Endothelial cell of umbilical vein (primary cell): ENCODE measurements at regions not wholly inside any gene's neighbourhood (a gene's known extent, or its start where the extent isn't known, plus 50 kb on each side); places are given as distances from the start of the nearest gene placed in this dataset.

ENCODE experiments used
- BruUV-seq: library from RNA; stranded (reverse); fragments of 400-500 nt; replicated peaks from 2 replicates; lab custom pipeline; 2021; lab: Mats Ljungman, UMichigan
- CTCF ChIA-PET: fragments of 300-600, 350-600 bp; sonication (Branson Sonifier 250); formaldehyde crosslinking; loops from one replicate; lab custom pipeline; 2021; ENCODE audit warnings: antibody characterized with exemption, inconsistent platforms; lab: Charles Lee
- POLR2A ChIA-PET: fragments of 300-600, 350-600 bp; sonication (Branson Sonifier 250); formaldehyde crosslinking; loops from one replicate; lab custom pipeline; 2021; ENCODE audit warnings: antibody characterized with exemption, inconsistent platforms; lab: Charles Lee
- DNase-seq: peaks from one replicate; pipeline ENCODE4 v3.0.0-alpha.2; 2011; ENCODE audit warnings: low read depth, low spot score
- FAIRE-seq: peaks from 2 replicates; lab custom pipeline; 2011; peaks lifted over from hg19 to GRCh38; lab: Jason Lieb, UNC
- H2AFZ ChIP-seq: 2 replicates; pipeline ENCODE4 v1.6.0; 2012; ENCODE audit warnings: low read depth, low read length, control low read depth, inconsistent platforms
- H3K27ac ChIP-seq: 2 replicates; pipeline ENCODE4 v1.5.1; 2011; ENCODE audit warnings: low read depth, mild to moderate bottlenecking, control low read depth, low read length, moderate library complexity; ENCODE audit not compliant: insufficient read depth
- H3K27me3 ChIP-seq, 2 experiments: 2 replicates each; pipeline versions ENCODE4 v1.6.0 to v1.6.1; 2011; ENCODE audit warnings: low read length in 2 of 2, mixed read lengths in 1 of 2; ENCODE audit not compliant: control insufficient read depth in 2 of 2, insufficient read depth in 2 of 2
- H3K36me3 ChIP-seq, 2 experiments: 2 replicates in 1 of 2; 3 replicates in 1 of 2; pipeline ENCODE4 v1.5.1; 2011; ENCODE audit warnings: low read length in 2 of 2, mild to moderate bottlenecking in 1 of 2, moderate library complexity in 1 of 2; ENCODE audit not compliant: control insufficient read depth in 2 of 2, insufficient read depth in 2 of 2; ENCODE audit errors: extremely low read depth in 1 of 2
- H3K4me1 ChIP-seq: 3 replicates; pipeline ENCODE4 v1.5.1; 2011; ENCODE audit warnings: mild to moderate bottlenecking, low read length; ENCODE audit not compliant: control insufficient read depth, insufficient read depth; ENCODE audit errors: extremely low read depth
- H3K4me2 ChIP-seq: 2 replicates; pipeline ENCODE4 v1.6.1; 2011; ENCODE audit warnings: low read length, control low read depth, mixed read lengths; ENCODE audit not compliant: insufficient read depth
- H3K4me3 ChIP-seq, 3 experiments: fragments of 200-600 bp in 1 of 3; sonication (generic), shearing (Covaris generic) in 1 of 3; replicated peaks in 1 of 3; 2 replicates each; pipeline ENCODE4 v1.5.1; 2011 to 2016; ENCODE audit warnings: control low read depth in 3 of 3, low read length in 3 of 3, mild to moderate bottlenecking in 2 of 3, inconsistent platforms in 1 of 3, low read depth in 1 of 3, moderate library complexity in 1 of 3; ENCODE audit not compliant: insufficient read depth in 1 of 3
- H3K79me2 ChIP-seq: 2 replicates; pipeline ENCODE4 v1.6.0; 2012; ENCODE audit warnings: low read length, inconsistent platforms; ENCODE audit not compliant: control insufficient read depth, insufficient read depth
- H3K9ac ChIP-seq: replicated peaks from 2 replicates; pipeline ENCODE3; 2011; ENCODE audit warnings: low read length, control low read depth; ENCODE audit not compliant: insufficient read depth; ENCODE audit errors: extremely low read depth
- H3K9me1 ChIP-seq: replicated peaks from 3 replicates; pipeline ENCODE4 v1.6.0; 2011; ENCODE audit warnings: mild to moderate bottlenecking, low read length; ENCODE audit not compliant: control insufficient read depth, insufficient read depth; ENCODE audit errors: extremely low read depth
- H3K9me3 ChIP-seq: replicated peaks from 2 replicates; pipeline ENCODE4 v1.5.1; 2012; ENCODE audit warnings: low read length, inconsistent platforms; ENCODE audit not compliant: control insufficient read depth, insufficient read depth
- H4K20me1 ChIP-seq: replicated peaks from 2 replicates; pipeline ENCODE3; 2011; ENCODE audit warnings: mild to moderate bottlenecking, low read length; ENCODE audit not compliant: control insufficient read depth, insufficient read depth; ENCODE audit errors: extremely low read depth
- EZH2 ChIP-seq: IDR thresholded peaks from 2 replicates; pipeline ENCODE4 v1.6.1; 2012; ENCODE audit warnings: borderline replicate concordance, low read depth, mild to moderate bottlenecking, moderate library complexity, low read length, inconsistent platforms; ENCODE audit not compliant: severe bottlenecking
- FOS ChIP-seq: IDR thresholded peaks from 2 replicates; pipeline ENCODE4 v1.6.1; 2011; ENCODE audit warnings: mild to moderate bottlenecking, low read length, moderate library complexity, borderline replicate concordance; ENCODE audit not compliant: insufficient read depth
- GATA2 ChIP-seq: IDR thresholded peaks from 2 replicates; pipeline ENCODE4 v1.7.0; 2011; ENCODE audit warnings: low read depth, mild to moderate bottlenecking, moderate library complexity, mixed read lengths, low read length; ENCODE audit not compliant: insufficient read length, insufficient read depth
- JUN ChIP-seq: IDR thresholded peaks from 2 replicates; pipeline ENCODE4 v1.6.1; 2011; ENCODE audit warnings: borderline replicate concordance, low read depth; ENCODE audit not compliant: insufficient read length, insufficient read depth
- MYC ChIP-seq: IDR thresholded peaks from one replicate; pipeline ENCODE4 v1.6.1; 2011; ENCODE audit warnings: mild to moderate bottlenecking, low read depth, low read length
- POLR2A ChIP-seq: IDR thresholded peaks from 2 replicates; pipeline ENCODE4 v1.6.1; 2012; ENCODE audit warnings: low read depth, mild to moderate bottlenecking, control low read depth, low read length
- POLR2AphosphoS5 ChIP-seq: IDR thresholded peaks from 2 replicates; pipeline ENCODE4 v1.6.1; 2012; ENCODE audit warnings: low read depth, mild to moderate bottlenecking, control low read depth, low read length, moderate library complexity; ENCODE audit not compliant: insufficient read depth
- dilution Hi-C: fragments of 300-500 bp; cut with MboI; formaldehyde crosslinking; loops from one replicate; pipeline ENCODE4 v1.15.0; 2019; ENCODE audit warnings: low sequenced_read_pairs; ENCODE audit not compliant: extremely low pct_ligation_motif_present
- intact Hi-C: fragments of 100-400 bp; cut with micrococcal nuclease; formaldehyde crosslinking; loops from one replicate; pipeline ENCODE4 v1.10.0; 2022
- TF ChIP-seq, protein P1 (sequence below): IDR thresholded peaks from 2 replicates; pipeline ENCODE4 v1.6.1; 2011; ENCODE audit not compliant: insufficient read depth, insufficient read length
- TF ChIP-seq, protein P2 (sequence below), 2 donors: IDR thresholded peaks; 1 replicate in 1 of 2; 2 replicates in 1 of 2; pipeline ENCODE4 v1.5.1; 2011; ENCODE audit warnings: low read length in 2 of 2, mild to moderate bottlenecking in 2 of 2, moderate library complexity in 2 of 2, control low read depth in 1 of 2, inconsistent platforms in 1 of 2, low read depth in 1 of 2; ENCODE audit not compliant: insufficient read depth in 1 of 2; ENCODE audit errors: extremely low read depth in 1 of 2

DNA sequence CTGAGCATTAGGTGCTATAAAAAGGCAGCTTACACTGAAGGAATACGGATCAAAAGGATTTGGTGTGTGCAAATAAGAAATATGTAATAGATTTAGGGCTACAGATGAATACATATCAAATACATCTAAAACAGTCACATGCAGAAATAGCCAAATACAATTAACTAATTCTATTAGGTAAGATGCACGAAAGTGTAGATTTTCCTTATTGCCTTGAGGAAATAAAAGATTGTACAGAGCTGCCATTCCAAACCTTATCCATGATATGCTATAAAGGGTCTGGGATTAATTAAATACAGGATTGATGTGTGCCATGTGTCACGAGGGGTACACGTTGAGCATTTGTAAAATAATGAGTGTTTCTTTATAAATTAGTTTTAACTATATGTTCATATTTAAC lies 107.0 kb upstream of the ELOVL6 start:
- dilution Hi-C loops (no loop called here), intact Hi-C loops (no loop called here)
- ChIA-PET CTCF (no interaction called here), POLR2A (no interaction called here)
- Histone ChIP-seq H3K9me3 (no peaks in the 10 kb centered on the region), H3K27ac (no peak overlapping the region), H3K36me3 (no peaks in the 10 kb centered on the region), H3K4me3 (no peak overlapping the region), H4K20me1 (no peaks in the 10 kb centered on the region), H3K4me1 (no peaks in the 10 kb centered on the region), H3K79me2 (no peaks in the 10 kb centered on the region), H3K4me2 (no peak overlapping the region), H3K9ac (no peak overlapping the region), H2AFZ (no peak overlapping the region), H3K27me3 (no peaks in the 10 kb centered on the region), H3K9me1 (no peaks in the 10 kb centered on the region)
- TF ChIP-seq, protein P1, sequence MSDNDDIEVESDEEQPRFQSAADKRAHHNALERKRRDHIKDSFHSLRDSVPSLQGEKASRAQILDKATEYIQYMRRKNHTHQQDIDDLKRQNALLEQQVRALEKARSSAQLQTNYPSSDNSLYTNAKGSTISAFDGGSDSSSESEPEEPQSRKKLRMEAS: no peak
- TF ChIP-seq, protein P2, sequence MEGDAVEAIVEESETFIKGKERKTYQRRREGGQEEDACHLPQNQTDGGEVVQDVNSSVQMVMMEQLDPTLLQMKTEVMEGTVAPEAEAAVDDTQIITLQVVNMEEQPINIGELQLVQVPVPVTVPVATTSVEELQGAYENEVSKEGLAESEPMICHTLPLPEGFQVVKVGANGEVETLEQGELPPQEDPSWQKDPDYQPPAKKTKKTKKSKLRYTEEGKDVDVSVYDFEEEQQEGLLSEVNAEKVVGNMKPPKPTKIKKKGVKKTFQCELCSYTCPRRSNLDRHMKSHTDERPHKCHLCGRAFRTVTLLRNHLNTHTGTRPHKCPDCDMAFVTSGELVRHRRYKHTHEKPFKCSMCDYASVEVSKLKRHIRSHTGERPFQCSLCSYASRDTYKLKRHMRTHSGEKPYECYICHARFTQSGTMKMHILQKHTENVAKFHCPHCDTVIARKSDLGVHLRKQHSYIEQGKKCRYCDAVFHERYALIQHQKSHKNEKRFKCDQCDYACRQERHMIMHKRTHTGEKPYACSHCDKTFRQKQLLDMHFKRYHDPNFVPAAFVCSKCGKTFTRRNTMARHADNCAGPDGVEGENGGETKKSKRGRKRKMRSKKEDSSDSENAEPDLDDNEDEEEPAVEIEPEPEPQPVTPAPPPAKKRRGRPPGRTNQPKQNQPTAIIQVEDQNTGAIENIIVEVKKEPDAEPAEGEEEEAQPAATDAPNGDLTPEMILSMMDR (IDR thresholded peaks at IDR 0.05; ENCODE audit: extremely low read depth in 1 of 2, insufficient read depth in 1 of 2, low read depth in 1 of 2, low read length in 2 of 2): no peak
- TF ChIP-seq MYC: no peak
- no peak for TF ChIP-seq FOS
- no peak for TF ChIP-seq JUN
- no peak for TF ChIP-seq GATA2
- no peak for TF ChIP-seq POLR2A
- no peak for TF ChIP-seq EZH2
- no peak for TF ChIP-seq POLR2AphosphoS5
- DNase-seq (no peak), FAIRE-seq (no peak)
- BruUV-seq: no TSS peak
